DMS 273 (cell line): ENCODE measurements at regions not wholly inside any gene's neighbourhood (a gene's known extent, or its start where the extent isn't known, plus 50 kb on each side); places are given as distances from the start of the nearest gene placed in this dataset.

ENCODE experiments used
- DNase-seq: peaks from one replicate; lab custom pipeline; 2025; ENCODE audit not compliant: unreplicated experiment; lab: John Stamatoyannopoulos, UW

- no peak for DNase-seq
Observed at GRCh38 chrX:116226665-116227484, 56.3 kb downstream of the AGTR2 start.

GRCh38 chrX:116230130-116230898 lies 59.8 kb downstream of the AGTR2 start:
- DNase-seq: no peak

- no peak for DNase-seq
Observed at GRCh38 chrX:116232833-116233232, 62.3 kb downstream of the AGTR2 start.

GRCh38 chrX:116236666-116237065 lies 66.1 kb downstream of the AGTR2 start:
- DNase-seq: no peak

GRCh38 chrX:116238093-116238492 lies 67.5 kb downstream of the AGTR2 start:
- DNase-seq: no peak

- no peak for DNase-seq
Observed at GRCh38 chrX:116238567-116239255, 68.2 kb downstream of the AGTR2 start.

GRCh38 chrX:116239944-116240840 lies 69.6 kb downstream of the AGTR2 start:
- no peak for DNase-seq

GRCh38 chrX:116241001-116241400 lies 70.5 kb downstream of the AGTR2 start:
- DNase-seq: no peak

GRCh38 chrX:116243039-116243438 lies 72.5 kb downstream of the AGTR2 start:
- DNase-seq: no peak

- no peak for DNase-seq
Observed at GRCh38 chrX:116246261-116246660, 75.7 kb downstream of the AGTR2 start.

GRCh38 chrX:116267511-116268040 lies 97.0 kb downstream of the AGTR2 start:
- no peak for DNase-seq

- no peak for DNase-seq
Observed at GRCh38 chrX:116272322-116272721, 101.8 kb downstream of the AGTR2 start.

- no peak for DNase-seq
Observed at GRCh38 chrX:116272861-116273260, 102.3 kb downstream of the AGTR2 start.

GRCh38 chrX:116276261-116276660 lies 105.7 kb downstream of the AGTR2 start:
- DNase-seq: no peak

- no peak for DNase-seq
Observed at GRCh38 chrX:116277351-116278225, 107.0 kb downstream of the AGTR2 start.

GRCh38 chrX:116278826-116279225 lies 108.3 kb downstream of the AGTR2 start:
- no peak for DNase-seq

GRCh38 chrX:116281106-116281505 lies 110.6 kb downstream of the AGTR2 start:
- no peak for DNase-seq

GRCh38 chrX:116282751-116283150 lies 112.2 kb downstream of the AGTR2 start:
- DNase-seq: no peak

GRCh38 chrX:116284400-116284799 lies 113.9 kb downstream of the AGTR2 start:
- DNase-seq: no peak
